Neural crest cell (in vitro differentiated cells): ENCODE measurements at regions not wholly inside any gene's neighbourhood (a gene's known extent, or its start where the extent isn't known, plus 50 kb on each side); places are given as distances from the start of the nearest gene placed in this dataset.

Experiments used
- DNase-seq: peaks from one replicate; pipeline ENCODE4 v3.0.0; 2021; ENCODE audit warnings: low read depth, mixed read lengths, low spot score
- H3K27ac Mint-ChIP-seq: one replicate; pipeline ENCODE4 v1.8.0; 2021; ENCODE audit warnings: mild to moderate bottlenecking, mixed read lengths; ENCODE audit not compliant: unreplicated experiment
- H3K27me3 Mint-ChIP-seq: 2 replicates; pipeline ENCODE4 v1.8.0; 2021; ENCODE audit warnings: low read depth, mild to moderate bottlenecking, mixed read lengths
- H3K36me3 Mint-ChIP-seq: 2 replicates; pipeline ENCODE4 v1.8.0; 2021; ENCODE audit warnings: low read depth, mild to moderate bottlenecking, mixed read lengths
- H3K4me1 Mint-ChIP-seq: 2 replicates; pipeline ENCODE4 v1.8.0; 2021; ENCODE audit warnings: mixed read lengths
- H3K4me3 Mint-ChIP-seq: one replicate; pipeline ENCODE4 v1.8.0; 2021; ENCODE audit warnings: mild to moderate bottlenecking, mixed read lengths
- H3K9me3 Mint-ChIP-seq: 2 replicates; pipeline ENCODE4 v1.8.0; 2021; ENCODE audit warnings: mixed read lengths
- CTCF ChIP-seq: fragments of 200-600 bp; sonication (generic); conservative IDR thresholded peaks from 2 replicates; pipeline ENCODE4 v1.5.0; 2021; ENCODE audit warnings: antibody characterized with exemption, mild to moderate bottlenecking

DNA sequence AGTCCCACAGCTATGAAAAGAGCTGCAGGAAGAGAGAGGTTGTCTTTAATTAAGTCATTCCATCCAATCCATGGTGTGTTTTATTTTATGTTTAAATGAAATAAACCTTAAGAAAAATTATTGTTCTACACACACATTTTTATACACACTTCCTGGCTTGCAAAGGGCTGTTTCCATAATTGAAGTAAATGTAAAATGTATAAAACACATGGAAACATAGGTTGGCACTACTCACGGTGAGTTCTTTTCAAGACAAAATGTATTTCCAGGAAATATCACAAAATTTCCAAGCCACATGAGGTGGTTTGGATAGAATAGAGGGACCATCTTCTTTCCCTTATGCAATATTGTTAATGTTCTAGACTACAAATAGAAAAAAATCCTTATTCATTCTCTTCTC lies 426.8 kb upstream of the USP24 start:
- Mint-ChIP-seq H3K4me3 (no peak overlapping the region), H3K4me1 (no peaks in the 10 kb centered on the region), H3K36me3 (no peaks in the 10 kb centered on the region), H3K9me3 (peaks cover 3% of the 10 kb centered on the region), H3K27me3 (peaks cover 2% of the 10 kb centered on the region), H3K27ac (no peak overlapping the region)
- TF ChIP-seq CTCF, result no peak
- DNase-seq, result no peak

GRCh38 chr1:55640708-55641473 lies 425.7 kb upstream of the USP24 start:
- Mint-ChIP-seq H3K27me3 (no peaks in the 10 kb centered on the region), H3K9me3 (peaks cover 6% of the 10 kb centered on the region), H3K27ac (no peak overlapping the region), H3K4me1 (no peaks in the 10 kb centered on the region), H3K36me3 (no peaks in the 10 kb centered on the region), H3K4me3 (no peak overlapping the region)
- no peak for TF ChIP-seq CTCF
- DNase-seq, result no peak

- no peak for DNase-seq
- H3K4me3 Mint-ChIP-seq, result no peak overlapping the region
- no peak for TF ChIP-seq CTCF
- H3K27me3 Mint-ChIP-seq, result no peaks in the 10 kb centered on the region
- H3K36me3 Mint-ChIP-seq, result no peaks in the 10 kb centered on the region
- H3K4me1 Mint-ChIP-seq, result no peaks in the 10 kb centered on the region
- H3K27ac Mint-ChIP-seq, result no peak overlapping the region
- H3K9me3 Mint-ChIP-seq, result peaks cover 6% of the 10 kb centered on the region
Observed at GRCh38 chr1:55639526-55639925, 424.4 kb upstream of the USP24 start.

- H3K9me3 Mint-ChIP-seq, result peaks cover 6% of the 10 kb centered on the region
- H3K27ac Mint-ChIP-seq, result no peak overlapping the region
- no peaks in the 10 kb centered on the region for H3K36me3 Mint-ChIP-seq
- TF ChIP-seq CTCF, result no peak
- no peak overlapping the region for H3K4me3 Mint-ChIP-seq
- no peak for DNase-seq
- H3K4me1 Mint-ChIP-seq, result no peaks in the 10 kb centered on the region
- no peaks in the 10 kb centered on the region for H3K27me3 Mint-ChIP-seq
Observed at GRCh38 chr1:55639051-55639450, 423.9 kb upstream of the USP24 start.

GRCh38 chr1:55636696-55637095 lies 421.5 kb upstream of the USP24 start:
- H3K36me3 Mint-ChIP-seq, result no peaks in the 10 kb centered on the region
- peaks cover 6% of the 10 kb centered on the region for H3K9me3 Mint-ChIP-seq
- no peaks in the 10 kb centered on the region for H3K27me3 Mint-ChIP-seq
- no peaks in the 10 kb centered on the region for H3K4me1 Mint-ChIP-seq
- DNase-seq, result no peak
- no peak overlapping the region for H3K27ac Mint-ChIP-seq
- H3K4me3 Mint-ChIP-seq, result no peak overlapping the region
- TF ChIP-seq CTCF, result no peak
